OCI-LY1 (cell line): ENCODE measurements at regions not wholly inside any gene's neighbourhood (a gene's known extent, or its start where the extent isn't known, plus 50 kb on each side); places are given as distances from the start of the nearest gene placed in this dataset.

Experiments
- EZH2 ChIP-seq: fragments of 200-600 bp; sonication (generic), shearing (Covaris generic); IDR thresholded peaks from 2 replicates; pipeline ENCODE4 v1.8.0; 2017; ENCODE audit warnings: borderline replicate concordance, mixed run types, mild to moderate bottlenecking, antibody characterized with exemption, low read length, moderate library complexity, mixed read lengths
- TF ChIP-seq, protein P1 (sequence below): fragments of 200-600 bp; sonication (generic), shearing (Covaris generic); IDR thresholded peaks from 2 replicates; pipeline ENCODE4 v1.5.1; 2017; ENCODE audit warnings: mild to moderate bottlenecking, antibody characterized with exemption, low read length, moderate library complexity, mixed read lengths

DNA sequence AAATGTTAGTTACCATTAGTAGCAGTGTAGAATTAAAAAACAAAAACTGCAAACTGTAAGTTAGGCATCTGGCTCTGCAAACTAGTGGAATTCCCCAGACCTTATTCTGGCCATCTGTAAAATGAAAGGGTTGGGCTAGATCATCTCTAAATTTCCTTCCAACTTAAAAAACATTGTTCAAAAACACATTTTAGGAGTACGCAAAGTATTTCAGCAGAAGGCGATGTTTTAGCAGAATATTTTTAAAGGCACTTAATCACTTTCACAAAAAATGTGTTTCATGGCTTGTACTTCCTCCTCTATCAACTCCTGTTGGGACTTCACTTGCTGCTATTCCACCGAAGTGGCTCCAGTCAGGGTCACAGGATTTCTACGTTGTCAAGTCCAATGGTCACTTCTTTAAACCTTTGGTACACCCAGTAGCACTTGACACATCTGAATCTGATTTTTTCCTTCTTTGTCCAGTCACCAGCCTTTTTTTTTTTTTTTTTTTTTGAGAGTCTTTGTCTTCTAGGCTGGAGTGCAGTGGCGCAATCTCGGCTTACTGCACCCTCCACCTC, 169.0 kb downstream of the AHR start:
- TF ChIP-seq, protein P1, sequence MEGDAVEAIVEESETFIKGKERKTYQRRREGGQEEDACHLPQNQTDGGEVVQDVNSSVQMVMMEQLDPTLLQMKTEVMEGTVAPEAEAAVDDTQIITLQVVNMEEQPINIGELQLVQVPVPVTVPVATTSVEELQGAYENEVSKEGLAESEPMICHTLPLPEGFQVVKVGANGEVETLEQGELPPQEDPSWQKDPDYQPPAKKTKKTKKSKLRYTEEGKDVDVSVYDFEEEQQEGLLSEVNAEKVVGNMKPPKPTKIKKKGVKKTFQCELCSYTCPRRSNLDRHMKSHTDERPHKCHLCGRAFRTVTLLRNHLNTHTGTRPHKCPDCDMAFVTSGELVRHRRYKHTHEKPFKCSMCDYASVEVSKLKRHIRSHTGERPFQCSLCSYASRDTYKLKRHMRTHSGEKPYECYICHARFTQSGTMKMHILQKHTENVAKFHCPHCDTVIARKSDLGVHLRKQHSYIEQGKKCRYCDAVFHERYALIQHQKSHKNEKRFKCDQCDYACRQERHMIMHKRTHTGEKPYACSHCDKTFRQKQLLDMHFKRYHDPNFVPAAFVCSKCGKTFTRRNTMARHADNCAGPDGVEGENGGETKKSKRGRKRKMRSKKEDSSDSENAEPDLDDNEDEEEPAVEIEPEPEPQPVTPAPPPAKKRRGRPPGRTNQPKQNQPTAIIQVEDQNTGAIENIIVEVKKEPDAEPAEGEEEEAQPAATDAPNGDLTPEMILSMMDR, result no peak
- no peak for TF ChIP-seq EZH2
